IMR-90 (cell line): ENCODE measurements at regions not wholly inside any gene's neighbourhood (a gene's known extent, or its start where the extent isn't known, plus 50 kb on each side); places are given as distances from the start of the nearest gene placed in this dataset.

Experiments used
- ATAC-seq: fragments of 200-7000 bp; cut with Tn5 transposase; 2 replicates; pipeline ENCODE4 v1.9.1; 2020; ENCODE audit warnings: low read depth, mild to moderate bottlenecking, moderate library complexity
- BruUV-seq: library from RNA; stranded (reverse); fragments of 400-500 nt; replicated peaks from 2 replicates; lab custom pipeline; 2021; lab: Mats Ljungman, UMichigan
- CTCF ChIA-PET: fragments of 300-600 bp; formaldehyde crosslinking; extraction: SDS; loops from one replicate; lab custom pipeline; 2021; ENCODE audit warnings: antibody characterized with exemption; lab: Yijun Ruan, JAX
- POLR2A ChIA-PET: fragments of 300-600 bp; sonication (Branson Sonifier 250); formaldehyde crosslinking; loops from one replicate; lab custom pipeline; 2022; ENCODE audit warnings: antibody characterized with exemption; ENCODE audit not compliant: unreplicated experiment; lab: Charles Lee
- DNase-seq: peaks from one replicate; pipeline ENCODE4 v3.0.0; 2013
- H2AFZ ChIP-seq: replicated peaks from 2 replicates; pipeline ENCODE3; 2013; ENCODE audit warnings: low read length, mild to moderate bottlenecking; ENCODE audit not compliant: poor library complexity
- H2AK5ac ChIP-seq: 2 replicates; pipeline ENCODE4 v1.6.1; 2013; ENCODE audit warnings: low read depth, low read length, inconsistent platforms
- H2AK9ac ChIP-seq: replicated peaks from 2 replicates; pipeline ENCODE3; 2013; ENCODE audit warnings: mild to moderate bottlenecking, low read depth, low read length, moderate library complexity; ENCODE audit not compliant: poor library complexity
- H2BK120ac ChIP-seq: 2 replicates; pipeline ENCODE4 v1.6.1; 2013; ENCODE audit warnings: low read depth, low read length, inconsistent platforms
- H2BK15ac ChIP-seq: 3 replicates; pipeline ENCODE4 v1.6.1; 2013; ENCODE audit warnings: low read depth, low read length, inconsistent platforms
- H2BK20ac ChIP-seq: 2 replicates; pipeline ENCODE4 v1.6.1; 2013; ENCODE audit warnings: low read depth, mild to moderate bottlenecking, inconsistent platforms, low read length, moderate library complexity
- H2BK5ac ChIP-seq: 2 replicates; pipeline ENCODE4 v1.6.1; 2013; ENCODE audit warnings: mild to moderate bottlenecking, low read depth, low read length, inconsistent platforms; ENCODE audit not compliant: poor library complexity, severe bottlenecking
- H3K14ac ChIP-seq: replicated peaks from 2 replicates; pipeline ENCODE4 v1.6.1; 2013; ENCODE audit warnings: low read depth, low read length, inconsistent platforms
- H3K18ac ChIP-seq: 2 replicates; pipeline ENCODE4 v1.6.1; 2013; ENCODE audit warnings: low read depth, low read length, control low read depth
- H3K23ac ChIP-seq: 2 replicates; pipeline ENCODE4 v1.6.1; 2013; ENCODE audit warnings: low read depth, low read length, inconsistent platforms
- H3K27ac ChIP-seq: 2 replicates; pipeline ENCODE4 v1.5.1; 2013; ENCODE audit warnings: mild to moderate bottlenecking, control low read depth, low read length; ENCODE audit not compliant: insufficient read depth
- H3K27me3 ChIP-seq: 2 replicates; pipeline ENCODE4 v1.6.1; 2013; ENCODE audit warnings: low read length; ENCODE audit not compliant: control insufficient read depth, insufficient read depth
- H3K36me3 ChIP-seq: 2 replicates; pipeline ENCODE4 v1.6.1; 2013; ENCODE audit warnings: low read length, mixed read lengths; ENCODE audit not compliant: control insufficient read depth, insufficient read depth
- H3K4ac ChIP-seq: 2 replicates; pipeline ENCODE4 v1.6.1; 2013; ENCODE audit warnings: low read depth, low read length, inconsistent platforms
- H3K4me1 ChIP-seq: 2 replicates; pipeline ENCODE4 v1.6.1; 2013; ENCODE audit warnings: low read length, mixed read lengths; ENCODE audit not compliant: control insufficient read depth, insufficient read depth
- H3K4me2 ChIP-seq: 2 replicates; pipeline ENCODE4 v1.6.1; 2013; ENCODE audit warnings: low read depth, mild to moderate bottlenecking, control low read depth, low read length, moderate library complexity
- H3K4me3 ChIP-seq: 2 replicates; pipeline ENCODE4 v1.5.1; 2013; ENCODE audit warnings: low read depth, mild to moderate bottlenecking, control low read depth, low read length, moderate library complexity; ENCODE audit not compliant: insufficient read depth
- H3K56ac ChIP-seq: 2 replicates; pipeline ENCODE4 v1.6.1; 2013; ENCODE audit warnings: low read length, inconsistent platforms; ENCODE audit not compliant: insufficient read depth; ENCODE audit errors: extremely low read depth
- H3K79me1 ChIP-seq, 2 experiments: 2 replicates each; pipeline ENCODE4 v1.6.1; 2013; ENCODE audit warnings: low read length in 2 of 2, inconsistent platforms in 1 of 2, low read depth in 1 of 2
- H3K9ac ChIP-seq: 2 replicates; pipeline ENCODE4 v1.6.1; 2013; ENCODE audit warnings: low read depth, low read length, control low read depth
- H3K9me1 ChIP-seq: 2 replicates; pipeline ENCODE4 v1.6.1; 2013; ENCODE audit warnings: low read length, inconsistent platforms; ENCODE audit not compliant: insufficient read depth
- H3K9me3 ChIP-seq: 2 replicates; pipeline ENCODE4 v1.6.1; 2013; ENCODE audit warnings: low read length; ENCODE audit not compliant: control insufficient read depth, insufficient read depth
- H4K20me1 ChIP-seq: 2 replicates; pipeline ENCODE4 v1.6.1; 2013; ENCODE audit warnings: low read length, inconsistent platforms; ENCODE audit not compliant: insufficient read depth
- H4K5ac ChIP-seq: 2 replicates; pipeline ENCODE4 v1.6.1; 2013; ENCODE audit warnings: mild to moderate bottlenecking, low read depth, low read length, control low read depth
- H4K8ac ChIP-seq, 2 experiments: 2 replicates each; pipeline ENCODE4 v1.6.1; 2013; ENCODE audit warnings: low read depth in 2 of 2, low read length in 2 of 2, control low read depth in 1 of 2, inconsistent platforms in 1 of 2
- H4K91ac ChIP-seq: 2 replicates; pipeline ENCODE4 v1.6.1; 2013; ENCODE audit warnings: low read depth, low read length, inconsistent platforms; ENCODE audit not compliant: insufficient read depth
- BHLHE40 ChIP-seq: fragments of 150-350 bp; IDR thresholded peaks from 2 replicates; pipeline ENCODE4 v1.6.1; 2016; ENCODE audit warnings: mild to moderate bottlenecking, low read depth, low read length
- CEBPB ChIP-seq: IDR thresholded peaks from 2 replicates; pipeline ENCODE4 v1.6.1; 2012; ENCODE audit warnings: low read depth, low read length, improper control_type of control experiment
- CHD1 ChIP-seq: IDR thresholded peaks from 2 replicates; pipeline ENCODE4 v1.6.1; 2012; ENCODE audit warnings: low read depth, low read length, improper control_type of control experiment
- FOS ChIP-seq: fragments of 150-350 bp; IDR thresholded peaks from 2 replicates; pipeline ENCODE4 v1.6.1; 2016; ENCODE audit warnings: low read depth, low read length
- MAFK ChIP-seq: IDR thresholded peaks from 2 replicates; pipeline ENCODE4 v1.6.1; 2012; ENCODE audit warnings: low read depth, low read length, improper control_type of control experiment
- MAZ ChIP-seq: IDR thresholded peaks from 2 replicates; pipeline ENCODE4 v1.6.1; 2012; ENCODE audit warnings: low read depth, mild to moderate bottlenecking, low read length, improper control_type of control experiment, moderate library complexity, borderline replicate concordance
- MXI1 ChIP-seq: IDR thresholded peaks from 2 replicates; pipeline ENCODE4 v1.6.1; 2012; ENCODE audit warnings: low read depth, mild to moderate bottlenecking, low read length, moderate library complexity, borderline replicate concordance
- NFE2L2 ChIP-seq: fragments of 150-350 bp; IDR thresholded peaks from 2 replicates; pipeline ENCODE4 v1.6.1; 2016; ENCODE audit warnings: low read depth, mild to moderate bottlenecking, low read length
- POLR2A ChIP-seq: IDR thresholded peaks from 2 replicates; pipeline ENCODE4 v1.6.1; 2012; ENCODE audit warnings: mild to moderate bottlenecking, low read depth, low read length
- RAD21 ChIP-seq: IDR thresholded peaks from 2 replicates; pipeline ENCODE4 v1.6.1; 2012; ENCODE audit warnings: low read length, improper control_type of control experiment
- RCOR1 ChIP-seq: IDR thresholded peaks from 2 replicates; pipeline ENCODE4 v1.6.1; 2012; ENCODE audit warnings: mild to moderate bottlenecking, low read length, improper control_type of control experiment; ENCODE audit not compliant: insufficient replicate concordance
- RFX5 ChIP-seq: IDR thresholded peaks from 2 replicates; pipeline ENCODE4 v1.8.0; 2012; ENCODE audit warnings: low read depth, mild to moderate bottlenecking, low read length, moderate library complexity
- SMC3 ChIP-seq: fragments of 150-350 bp; IDR thresholded peaks from 2 replicates; pipeline ENCODE4 v1.6.1; 2016; ENCODE audit warnings: low read depth, mild to moderate bottlenecking, antibody characterized with exemption, low read length, moderate library complexity
- WGBS, 2 experiments: methylation state at CpG; one replicate each; pipeline versions ENCODE4 v1.1.5 to v1.1.7; 2013; ENCODE audit warnings: missing lambda C conversion rate in 2 of 2; ENCODE audit not compliant: insufficient read length in 1 of 2; ENCODE audit errors: extremely low coverage in 2 of 2; 5-methylcytosine and 5-hydroxymethylcytosine counted together
- dilution Hi-C: fragments of 300-500 bp; cut with HindIII; formaldehyde crosslinking; loops from one replicate; pipeline ENCODE4 v1.14.3; 2018; ENCODE audit warnings: low sequenced_read_pairs; ENCODE audit not compliant: unreplicated experiment
- in situ Hi-C: fragments of 300-500 bp; cut with MboI; formaldehyde crosslinking; loops from 3 replicates; pipeline ENCODE4 v1.14.3; 2019; ENCODE audit warnings: low sequenced_read_pairs, inconsistent platforms, mixed read lengths
- intact Hi-C: fragments of 100-400 bp; cut with micrococcal nuclease; formaldehyde crosslinking; loops from 2 replicates; pipeline ENCODE4 v1.10.0; 2022
- TF ChIP-seq, protein P1 (sequence below): conservative IDR thresholded peaks from 2 replicates; pipeline ENCODE4 v1.5.1; 2012; ENCODE audit warnings: mild to moderate bottlenecking, low read depth, low read length, improper control_type of control experiment
- TF ChIP-seq, protein P2 (sequence below): fragments of 150-350 bp; IDR thresholded peaks from 2 replicates; pipeline ENCODE4 v1.6.1; 2016; ENCODE audit warnings: low read depth, mild to moderate bottlenecking, low read length, moderate library complexity, borderline replicate concordance
- TF ChIP-seq, protein P3 (sequence below): fragments of 150-350 bp; IDR thresholded peaks from 2 replicates; pipeline ENCODE4 v1.6.1; 2017; ENCODE audit warnings: mild to moderate bottlenecking, antibody characterized with exemption, low read length, low read depth

DNA sequence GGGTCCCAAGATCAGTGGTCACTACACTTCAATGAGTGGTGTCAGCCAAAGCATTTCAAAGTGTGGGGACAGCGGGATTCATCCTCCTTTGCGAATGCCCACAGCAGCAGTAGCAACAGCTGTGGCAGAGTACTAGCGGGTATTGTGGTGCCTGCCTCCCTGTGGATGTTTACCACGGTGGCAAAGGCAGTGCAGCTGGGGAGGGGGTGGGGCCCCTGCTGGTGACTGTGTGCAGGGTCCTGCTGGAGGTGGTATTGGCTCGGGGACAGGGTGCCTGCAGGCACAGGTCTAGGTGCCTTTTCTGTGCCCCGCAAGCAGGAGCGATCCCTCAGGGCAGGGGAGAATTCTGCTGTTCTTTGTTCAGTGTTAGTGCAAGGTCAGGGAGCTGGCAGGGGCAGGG is 415.7 kb downstream of the USP25 start:
- H2BK15ac ChIP-seq, result no peak overlapping the region
- H3K27ac ChIP-seq, result no peak overlapping the region
- H3K36me3 ChIP-seq, result no peaks in the 10 kb centered on the region
- no peaks in the 10 kb centered on the region for H3K9me3 ChIP-seq
- no peak overlapping the region for H4K5ac ChIP-seq
- no peak overlapping the region for H3K23ac ChIP-seq
- H4K8ac ChIP-seq, result no peak overlapping the region
- no peaks in the 10 kb centered on the region for H4K20me1 ChIP-seq
- H3K4me2 ChIP-seq, result no peak overlapping the region
- ChIA-PET POLR2A (no interaction called here), CTCF (no interaction called here)
- no peak for DNase-seq
- H3K4ac ChIP-seq, result no peak overlapping the region
- no peak overlapping the region for H3K56ac ChIP-seq
- no peak overlapping the region for H2AK9ac ChIP-seq
- in situ Hi-C loops (no loop called here), intact Hi-C loops (no loop called here), dilution Hi-C loops (no loop called here)
- H2BK20ac ChIP-seq, result no peak overlapping the region
- no peaks in the 10 kb centered on the region for H3K79me1 ChIP-seq
- no peak for ATAC-seq
- no peak overlapping the region for H2AK5ac ChIP-seq
- H2BK120ac ChIP-seq, result no peak overlapping the region
- no peak overlapping the region for H3K9ac ChIP-seq
- no peaks in the 10 kb centered on the region for H3K4me1 ChIP-seq
- peak overlapping the region; percentile 8 for H2BK5ac ChIP-seq
- no peaks in the 10 kb centered on the region for H3K9me1 ChIP-seq
- BruUV-seq, result no TSS peak
- no peak overlapping the region for H3K14ac ChIP-seq
- no peak for TF ChIP-seq POLR2A
- TF ChIP-seq, protein P1, sequence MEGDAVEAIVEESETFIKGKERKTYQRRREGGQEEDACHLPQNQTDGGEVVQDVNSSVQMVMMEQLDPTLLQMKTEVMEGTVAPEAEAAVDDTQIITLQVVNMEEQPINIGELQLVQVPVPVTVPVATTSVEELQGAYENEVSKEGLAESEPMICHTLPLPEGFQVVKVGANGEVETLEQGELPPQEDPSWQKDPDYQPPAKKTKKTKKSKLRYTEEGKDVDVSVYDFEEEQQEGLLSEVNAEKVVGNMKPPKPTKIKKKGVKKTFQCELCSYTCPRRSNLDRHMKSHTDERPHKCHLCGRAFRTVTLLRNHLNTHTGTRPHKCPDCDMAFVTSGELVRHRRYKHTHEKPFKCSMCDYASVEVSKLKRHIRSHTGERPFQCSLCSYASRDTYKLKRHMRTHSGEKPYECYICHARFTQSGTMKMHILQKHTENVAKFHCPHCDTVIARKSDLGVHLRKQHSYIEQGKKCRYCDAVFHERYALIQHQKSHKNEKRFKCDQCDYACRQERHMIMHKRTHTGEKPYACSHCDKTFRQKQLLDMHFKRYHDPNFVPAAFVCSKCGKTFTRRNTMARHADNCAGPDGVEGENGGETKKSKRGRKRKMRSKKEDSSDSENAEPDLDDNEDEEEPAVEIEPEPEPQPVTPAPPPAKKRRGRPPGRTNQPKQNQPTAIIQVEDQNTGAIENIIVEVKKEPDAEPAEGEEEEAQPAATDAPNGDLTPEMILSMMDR, result no peak
- TF ChIP-seq RAD21, result no peak
- TF ChIP-seq MAFK, result no peak
- no peak for TF ChIP-seq MXI1
- TF ChIP-seq RFX5, result no peak
- no peak for TF ChIP-seq CEBPB
- TF ChIP-seq RCOR1, result no peak
- TF ChIP-seq BHLHE40, result no peak
- no peak for TF ChIP-seq FOS
- TF ChIP-seq, protein P2, sequence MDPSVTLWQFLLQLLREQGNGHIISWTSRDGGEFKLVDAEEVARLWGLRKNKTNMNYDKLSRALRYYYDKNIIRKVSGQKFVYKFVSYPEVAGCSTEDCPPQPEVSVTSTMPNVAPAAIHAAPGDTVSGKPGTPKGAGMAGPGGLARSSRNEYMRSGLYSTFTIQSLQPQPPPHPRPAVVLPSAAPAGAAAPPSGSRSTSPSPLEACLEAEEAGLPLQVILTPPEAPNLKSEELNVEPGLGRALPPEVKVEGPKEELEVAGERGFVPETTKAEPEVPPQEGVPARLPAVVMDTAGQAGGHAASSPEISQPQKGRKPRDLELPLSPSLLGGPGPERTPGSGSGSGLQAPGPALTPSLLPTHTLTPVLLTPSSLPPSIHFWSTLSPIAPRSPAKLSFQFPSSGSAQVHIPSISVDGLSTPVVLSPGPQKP, result no peak
- no peak for TF ChIP-seq NFE2L2
- no peak for TF ChIP-seq MAZ
- TF ChIP-seq SMC3, result no peak
- no peak for TF ChIP-seq CHD1
- TF ChIP-seq, protein P3, sequence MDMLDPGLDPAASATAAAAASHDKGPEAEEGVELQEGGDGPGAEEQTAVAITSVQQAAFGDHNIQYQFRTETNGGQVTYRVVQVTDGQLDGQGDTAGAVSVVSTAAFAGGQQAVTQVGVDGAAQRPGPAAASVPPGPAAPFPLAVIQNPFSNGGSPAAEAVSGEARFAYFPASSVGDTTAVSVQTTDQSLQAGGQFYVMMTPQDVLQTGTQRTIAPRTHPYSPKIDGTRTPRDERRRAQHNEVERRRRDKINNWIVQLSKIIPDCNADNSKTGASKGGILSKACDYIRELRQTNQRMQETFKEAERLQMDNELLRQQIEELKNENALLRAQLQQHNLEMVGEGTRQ, result no peak
- no peak overlapping the region for H4K91ac ChIP-seq
- no peak overlapping the region for H3K4me3 ChIP-seq
- H3K27me3 ChIP-seq, result no peaks in the 10 kb centered on the region
- H2AFZ ChIP-seq, result peak overlapping the region; percentile 43
- H3K18ac ChIP-seq, result no peak overlapping the region
- no CpG with 5 or more reads among the region's 7 CpGs for WGBS, 2 experiments
